RWPE2 (cell line): ENCODE measurements at regions not wholly inside any gene's neighbourhood (a gene's known extent, or its start where the extent isn't known, plus 50 kb on each side); places are given as distances from the start of the nearest gene placed in this dataset.

ENCODE experiments used
- ATAC-seq: fragments of 200-7000 bp; cut with Tn5 transposase; 3 replicates; pipeline ENCODE4 v1.9.1; 2021; ENCODE audit warnings: low read depth
- DNase-seq: peaks from one replicate; pipeline ENCODE4 v3.0.0-alpha.2; 2020; ENCODE audit warnings: low spot score
- H3K27ac ChIP-seq: fragments of 450-650 bp; 2 replicates; pipeline ENCODE4 v1.5.1; 2017; ENCODE audit warnings: mild to moderate bottlenecking; ENCODE audit not compliant: poor library complexity, severe bottlenecking
- H3K27me3 ChIP-seq: fragments of 250-450 bp; sonication (Bioruptor Pico); 2 replicates; pipeline ENCODE4 v1.5.1; 2021; ENCODE audit warnings: mild to moderate bottlenecking, moderate library complexity; ENCODE audit not compliant: insufficient read depth, poor library complexity, severe bottlenecking
- H3K36me3 ChIP-seq: fragments of 250-450 bp; sonication (Bioruptor Pico); 2 replicates; pipeline ENCODE4 v1.5.1; 2020; ENCODE audit warnings: low read depth, mild to moderate bottlenecking, moderate library complexity
- H3K4me1 ChIP-seq: fragments of 250-450 bp; sonication (Bioruptor Pico); 2 replicates; pipeline ENCODE4 v1.5.1; 2021; ENCODE audit warnings: mild to moderate bottlenecking, moderate library complexity; ENCODE audit not compliant: insufficient read depth, poor library complexity, severe bottlenecking
- H3K4me3 ChIP-seq: fragments of 250-450 bp; sonication (Bioruptor Pico); 2 replicates; pipeline ENCODE4 v1.5.1; 2021; ENCODE audit warnings: mild to moderate bottlenecking, moderate library complexity; ENCODE audit not compliant: severe bottlenecking
- H3K9me3 ChIP-seq: fragments of 250-450 bp; sonication (Bioruptor Pico); 2 replicates; pipeline ENCODE4 v1.5.1; 2021; ENCODE audit warnings: mild to moderate bottlenecking, moderate library complexity; ENCODE audit not compliant: severe bottlenecking
- CTCF ChIP-seq: fragments of 450-650 bp; IDR thresholded peaks from one replicate; pipeline ENCODE4 v1.5.1; 2017; ENCODE audit warnings: mild to moderate bottlenecking, moderate library complexity; ENCODE audit not compliant: poor library complexity, severe bottlenecking

DNA sequence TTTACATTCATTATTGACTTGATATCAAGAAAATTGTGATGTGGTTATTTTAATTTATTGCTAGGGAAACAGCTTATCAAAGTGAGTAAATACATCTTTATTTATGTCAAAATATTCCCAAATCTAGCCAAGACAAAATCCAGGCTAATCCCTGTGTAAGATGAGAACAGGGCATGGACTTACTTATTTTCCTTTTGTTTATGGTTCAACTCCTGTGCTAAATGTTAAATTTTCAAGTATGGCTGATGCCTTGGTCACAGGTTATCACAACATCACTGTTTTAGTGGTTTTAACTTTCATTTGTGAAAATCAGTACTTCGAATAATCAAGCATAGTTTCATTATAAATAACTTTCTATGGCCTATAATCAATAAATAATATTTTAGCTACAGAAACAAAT is 657.0 kb upstream of the SYT4 start:
- TF ChIP-seq CTCF = no peak
- H3K9me3 ChIP-seq = no peaks in the 10 kb centered on the region
- H3K4me1 ChIP-seq = no peaks in the 10 kb centered on the region
- H3K27me3 ChIP-seq = no peaks in the 10 kb centered on the region
- no peak overlapping the region for H3K27ac ChIP-seq
- no peak for ATAC-seq
- no peak overlapping the region for H3K4me3 ChIP-seq
- no peak for DNase-seq
- no peaks in the 10 kb centered on the region for H3K36me3 ChIP-seq

DNA sequence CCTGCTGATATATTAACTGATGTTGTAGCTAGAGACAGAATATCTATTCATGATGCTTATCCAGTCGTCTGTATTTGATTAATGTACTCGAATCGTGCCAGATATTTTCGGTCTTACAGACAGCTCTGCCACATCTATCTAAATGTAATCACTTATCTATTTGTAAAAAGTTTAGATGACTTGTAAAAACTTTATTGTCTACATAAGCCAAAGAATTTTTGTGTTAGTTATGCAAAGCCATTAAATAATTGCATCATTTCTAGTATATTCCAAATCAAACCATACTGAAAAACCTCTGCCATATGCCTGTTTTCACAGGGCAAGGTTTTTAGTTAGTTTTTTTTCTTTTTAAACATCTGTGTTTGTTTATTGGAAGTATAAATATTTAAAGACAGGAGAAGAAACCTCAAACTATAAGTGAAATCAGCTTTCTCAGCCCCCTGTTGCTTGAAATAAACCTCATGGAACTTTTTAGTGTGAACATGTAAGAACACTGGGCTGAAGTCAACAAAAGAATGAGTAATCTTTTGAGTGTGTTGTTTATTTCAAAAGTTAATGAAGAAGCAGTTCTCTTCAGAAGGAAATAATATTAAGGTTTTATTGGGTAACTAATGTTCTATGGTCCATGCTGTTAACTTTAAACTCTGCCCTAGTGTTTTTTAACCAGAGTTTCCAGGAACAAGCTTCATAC is 657.6 kb upstream of the SYT4 start:
- TF ChIP-seq CTCF = no peak
- Histone ChIP-seq H3K4me3 (no peak overlapping the region), H3K27ac (no peak overlapping the region), H3K27me3 (no peaks in the 10 kb centered on the region), H3K9me3 (no peaks in the 10 kb centered on the region), H3K36me3 (no peaks in the 10 kb centered on the region), H3K4me1 (no peaks in the 10 kb centered on the region)
- DNase-seq (no peak), ATAC-seq (no peak)

- Histone ChIP-seq H3K36me3 (no peaks in the 10 kb centered on the region), H3K27ac (no peak overlapping the region), H3K4me1 (no peaks in the 10 kb centered on the region), H3K9me3 (no peaks in the 10 kb centered on the region), H3K27me3 (no peaks in the 10 kb centered on the region), H3K4me3 (no peak overlapping the region)
- DNase-seq (no peak), ATAC-seq (no peak)
- no peak for TF ChIP-seq CTCF
Observed at GRCh38 chr18:43936176-43936575, 658.9 kb upstream of the SYT4 start.

DNA sequence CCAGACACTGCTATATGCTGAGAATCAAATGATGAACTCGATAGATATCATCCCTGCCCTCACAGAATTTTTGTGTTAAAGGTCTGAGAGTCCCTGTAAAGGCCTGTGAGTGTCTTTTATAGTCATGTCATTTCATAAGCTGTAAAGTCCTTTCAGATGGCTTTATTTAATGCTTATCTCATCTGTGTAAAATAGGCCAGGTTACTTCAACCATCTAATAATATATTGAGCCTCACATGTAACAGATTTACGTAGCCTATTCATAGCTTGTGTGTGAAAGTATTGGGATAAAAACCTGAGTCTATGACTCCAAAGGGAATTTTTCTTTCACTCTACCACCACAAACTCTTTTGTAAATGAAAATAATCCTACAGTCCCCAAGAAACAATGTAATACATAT is 672.0 kb upstream of the SYT4 start:
- Histone ChIP-seq H3K36me3 (no peaks in the 10 kb centered on the region), H3K27ac (no peak overlapping the region)
- no peak for ATAC-seq

More for the DNA sequence above, 672.0 kb upstream of the SYT4 start:
- H3K4me3 ChIP-seq = no peak overlapping the region
- no peak for TF ChIP-seq CTCF
- no peaks in the 10 kb centered on the region for H3K9me3 ChIP-seq
- H3K4me1 ChIP-seq = no peaks in the 10 kb centered on the region
- DNase-seq = no peak
- no peaks in the 10 kb centered on the region for H3K27me3 ChIP-seq
